ENCODE measurements at regions not wholly inside any gene's neighbourhood (a gene's known extent, or its start where the extent isn't known, plus 50 kb on each side); places are given as distances from the start of the nearest gene placed in this dataset.
"Not testable (repeated sequence)": the region's sequence is repeated elsewhere in the genome, so short reads cannot be mapped to it uniquely, and the experiment has no call there.

- DNase-seq, result peak; percentile 54 to 70
Measured at GRCh38 chr4:38529189-38530115, 134.5 kb upstream of the KLF3 start.

GRCh38 chr4:38530486-38530885 is 133.5 kb upstream of the KLF3 start:
- no peak for DNase-seq

DNA sequence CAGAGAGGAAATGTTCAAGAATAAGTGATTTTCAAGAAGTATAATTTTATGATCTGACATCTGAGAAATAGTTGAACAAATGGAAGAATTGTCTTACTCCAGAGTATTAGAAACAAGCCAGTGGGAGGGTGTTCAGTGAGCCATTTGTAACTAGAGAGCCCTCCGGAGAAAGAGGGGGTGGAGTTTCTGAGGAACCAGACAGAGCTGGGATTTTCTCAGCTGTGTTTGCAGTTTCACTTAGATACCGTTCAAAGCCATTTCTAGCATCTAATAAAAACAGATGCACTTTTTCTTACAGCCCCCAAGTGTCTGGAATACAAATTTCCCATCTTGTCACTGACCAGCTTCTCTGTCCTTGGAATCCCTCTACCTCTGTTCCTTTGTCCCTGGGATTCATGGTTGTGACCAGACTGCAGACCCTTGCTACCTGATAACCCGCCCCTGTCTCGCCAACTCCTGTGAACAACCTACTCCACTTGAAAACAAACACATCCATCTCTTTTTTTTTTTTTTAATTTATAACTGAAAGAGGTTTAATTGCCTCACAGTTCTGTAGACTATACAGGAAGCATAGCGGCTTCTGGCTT is 132.8 kb upstream of the KLF3 start:
- DNase-seq, result no peak

DNA sequence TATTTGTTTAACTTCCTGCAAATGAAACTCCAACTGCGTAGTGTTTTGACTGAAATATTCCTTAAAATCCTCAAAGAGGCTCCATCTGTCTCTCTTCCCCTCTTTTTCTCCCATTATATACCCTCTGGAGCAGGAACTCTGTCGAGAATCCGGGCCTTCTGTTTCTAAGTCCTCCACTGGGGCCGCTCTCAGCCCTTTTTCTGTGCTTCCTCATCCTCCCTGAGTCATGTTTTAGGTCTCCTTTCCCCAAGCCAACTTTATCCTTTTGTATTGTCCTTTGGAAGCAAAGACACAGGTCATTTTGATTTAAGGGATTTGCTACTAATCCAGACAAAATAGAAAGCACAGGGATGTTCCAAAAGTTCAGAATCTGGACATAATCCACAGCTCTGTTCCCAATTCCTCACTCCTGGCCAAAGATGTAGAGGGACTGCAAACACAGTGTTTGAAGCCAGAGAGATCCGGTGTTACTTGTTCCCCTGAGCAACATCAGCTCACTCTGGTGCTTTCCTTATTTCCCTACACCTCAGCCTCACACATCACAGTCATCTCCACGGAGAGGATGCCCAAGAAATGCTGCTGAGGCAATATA is 131.0 kb upstream of the KLF3 start:
- no peak for DNase-seq

- DNase-seq, result no peak
Measured at GRCh38 chr4:38534344-38535045, 129.5 kb upstream of the KLF3 start.

- DNase-seq, result not testable (repeated sequence)
Measured at GRCh38 chr4:38535071-38535470, 128.9 kb upstream of the KLF3 start.

GRCh38 chr4:38535717-38536116 is 128.3 kb upstream of the KLF3 start:
- no peak for DNase-seq

DNA sequence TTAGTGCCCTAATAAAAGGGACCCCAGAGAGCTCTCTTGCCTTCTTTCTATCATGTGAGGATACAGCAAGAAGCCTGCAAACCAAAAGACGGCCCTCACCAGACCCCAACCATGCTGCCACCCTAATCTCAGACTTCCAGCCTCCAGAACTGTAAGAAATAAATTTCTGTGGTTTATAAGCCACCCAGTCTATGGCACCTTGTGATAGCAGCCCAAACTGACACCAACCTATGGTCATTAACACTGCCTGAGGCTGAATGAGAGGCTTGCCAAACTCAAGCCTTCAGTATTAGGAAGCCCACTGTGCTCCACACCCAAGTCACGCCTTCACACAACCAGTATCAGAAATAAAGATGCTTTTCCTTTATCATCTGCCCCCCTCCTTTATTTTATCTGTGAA is 127.3 kb upstream of the KLF3 start:
- DNase-seq, result no peak

DNA sequence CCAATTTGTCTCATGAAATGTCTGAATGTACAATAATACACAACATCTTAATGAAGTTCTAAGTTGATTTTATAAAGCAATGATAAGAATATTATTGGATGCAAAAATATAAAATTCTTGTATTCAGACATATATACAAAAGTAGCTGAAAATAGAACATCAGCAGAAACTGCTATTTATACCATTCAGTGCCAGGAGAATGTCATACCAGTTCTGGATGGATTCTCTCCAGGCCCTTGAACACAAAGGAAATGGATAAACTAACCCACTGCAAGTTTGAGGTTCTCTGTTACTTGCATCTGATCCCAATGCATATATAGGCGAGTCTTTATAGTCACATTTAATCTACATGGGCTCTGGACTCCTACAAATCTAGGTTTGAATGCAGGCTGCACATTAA is 126.3 kb upstream of the KLF3 start:
- no peak for DNase-seq

GRCh38 chr4:38538517-38538916 is 125.5 kb upstream of the KLF3 start:
- no peak for DNase-seq

DNA sequence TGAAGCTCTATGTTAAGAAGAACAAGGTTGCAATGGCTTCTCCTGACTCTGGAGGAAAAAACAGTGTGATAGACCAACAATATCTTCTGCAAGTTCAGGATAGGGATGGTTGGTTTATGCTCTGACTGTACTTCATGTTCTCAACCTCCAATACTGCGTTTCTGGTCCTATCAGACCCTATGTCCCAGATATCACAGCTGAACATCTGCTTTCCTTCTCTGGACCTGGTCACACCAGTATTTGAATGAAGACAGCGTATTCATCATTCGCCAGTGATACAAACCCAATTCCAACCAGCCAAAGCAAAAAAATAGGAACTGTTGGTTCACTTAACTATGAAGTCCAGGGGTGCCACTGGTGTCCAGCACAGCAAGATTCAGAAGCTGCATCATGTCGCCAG is 124.5 kb upstream of the KLF3 start:
- DNase-seq, result no peak

DNA sequence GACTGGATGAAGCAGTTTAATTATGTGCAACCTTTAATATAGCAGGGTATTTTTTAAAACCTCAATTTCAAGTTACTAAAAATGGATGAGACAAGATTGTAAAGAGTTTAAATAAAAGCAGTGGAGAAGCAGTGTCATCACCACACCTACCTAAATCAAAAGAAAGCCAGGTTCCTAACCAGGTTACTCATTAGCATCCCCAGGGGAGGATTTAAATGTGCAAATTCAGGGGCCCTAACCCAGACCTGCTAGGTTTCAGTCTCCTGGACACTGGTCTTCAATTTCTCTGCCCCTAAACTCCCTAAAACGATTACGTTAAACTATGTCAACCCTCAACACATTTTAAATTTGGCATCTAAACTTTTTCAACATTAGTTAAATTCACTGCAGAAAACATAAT is 116.9 kb upstream of the KLF3 start:
- no peak for DNase-seq

GRCh38 chr4:38548256-38548655 is 115.7 kb upstream of the KLF3 start:
- DNase-seq, result no peak

GRCh38 chr4:38559374-38559773 is 104.6 kb upstream of the KLF3 start:
- DNase-seq, result no peak

DNA sequence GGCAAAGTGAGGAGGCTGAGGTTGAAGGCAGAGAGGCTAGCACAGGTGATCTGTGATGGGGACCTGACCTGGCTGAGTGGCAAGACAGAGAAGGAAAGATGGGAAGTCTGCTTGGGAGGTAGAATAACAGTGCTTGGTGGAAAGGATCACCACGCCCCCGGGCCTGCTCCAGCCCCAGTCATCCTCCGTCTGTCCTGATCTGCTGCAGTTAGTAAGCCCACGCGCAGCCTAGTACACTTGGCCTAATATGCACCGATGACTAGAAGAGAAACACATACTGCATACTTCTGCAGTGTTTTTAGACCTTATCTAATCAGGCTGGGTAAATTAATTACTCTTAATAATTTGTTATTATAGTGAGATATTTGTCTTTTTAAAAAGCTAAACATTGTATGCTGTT is 103.7 kb upstream of the KLF3 start:
- DNase-seq, result no peak

GRCh38 chr4:38560768-38561558 is 103.0 kb upstream of the KLF3 start:
- DNase-seq, result no peak

DNA sequence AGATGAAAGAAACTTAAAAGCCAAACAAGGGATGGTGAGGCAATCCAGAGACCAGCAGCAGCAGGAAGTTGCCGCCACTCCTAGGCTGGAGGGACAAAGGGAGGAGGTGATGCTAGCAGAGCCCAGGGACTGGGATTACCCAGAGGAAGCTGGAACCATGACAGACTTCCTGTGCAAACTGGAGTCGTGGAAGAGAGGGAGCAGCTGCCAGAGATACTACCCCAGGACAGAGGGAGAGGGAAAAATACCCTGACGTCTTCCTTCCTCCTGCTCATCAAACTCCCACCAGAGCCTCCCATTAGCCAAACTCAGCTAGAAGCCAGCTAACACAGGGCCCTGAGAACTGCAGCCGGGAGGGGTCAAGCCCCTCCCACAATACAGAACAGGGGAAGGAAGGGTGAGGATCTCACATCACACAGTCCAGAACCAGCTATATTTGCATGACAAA is 101.2 kb upstream of the KLF3 start:
- DNase-seq, result no peak

- DNase-seq, result no peak
Measured at GRCh38 chr4:38563707-38564495, 100.1 kb upstream of the KLF3 start.

- DNase-seq, result no peak
Measured at GRCh38 chr4:38565271-38566199, 98.5 kb upstream of the KLF3 start.

DNA sequence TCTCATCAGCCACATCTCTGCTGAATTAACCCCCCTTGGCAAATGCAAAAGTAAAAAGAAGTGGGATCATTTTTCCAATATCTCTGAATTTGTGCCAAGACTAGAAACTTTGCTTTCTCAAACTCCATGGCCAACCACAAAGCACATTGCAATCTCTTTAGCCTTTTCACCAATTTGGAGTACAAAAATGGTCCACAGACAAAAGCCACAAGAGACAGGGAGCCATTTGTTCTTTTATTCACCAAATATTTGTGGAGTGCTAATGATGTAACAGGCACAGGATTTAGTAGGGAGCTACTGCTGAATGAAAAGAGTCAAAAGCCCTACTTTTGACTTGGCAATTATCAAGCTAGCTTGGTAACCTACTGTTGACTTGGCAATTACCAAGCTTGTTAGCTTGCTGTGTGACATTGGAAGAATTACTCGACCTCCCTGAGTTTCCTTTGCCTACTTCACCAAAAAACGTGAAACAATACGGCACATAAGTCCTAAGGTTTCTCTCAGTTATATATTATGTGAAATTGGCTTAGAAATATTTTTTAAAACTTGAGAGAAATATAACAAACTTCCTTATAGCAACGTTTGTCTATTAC is 97.1 kb upstream of the KLF3 start:
- no peak for DNase-seq

Measured in CD4-positive, alpha-beta T cell treated with Interleukin-1 beta for 1 hour (primary cell).